Gastrocnemius medialis (tissue), 4 donors: ENCODE measurements at regions not wholly inside any gene's neighbourhood (a gene's known extent, or its start where the extent isn't known, plus 50 kb on each side); places are given as distances from the start of the nearest gene placed in this dataset.

Source experiments
- POLR2A ChIP-seq, 2 donors: fragments of 450-650 bp; IDR thresholded peaks; one replicate each; pipeline ENCODE4 v1.6.1; 2017; ENCODE audit warnings: antibody characterized with exemption in 2 of 2, mild to moderate bottlenecking in 2 of 2, moderate library complexity in 2 of 2
- TF ChIP-seq, protein P1 (sequence below), 5 experiments: fragments of 450-650 bp in 3 of 5; fragments of 200-600 bp in 2 of 5; sonication (generic) in 2 of 5; IDR thresholded peaks in 4 of 5; conservative IDR thresholded peaks in 1 of 5; 1 replicate in 4 of 5; 2 replicates in 1 of 5; pipeline ENCODE4 v1.5.1; 2016 to 2019; ENCODE audit warnings: antibody characterized with exemption in 5 of 5, mild to moderate bottlenecking in 3 of 5, moderate library complexity in 3 of 5

DNA sequence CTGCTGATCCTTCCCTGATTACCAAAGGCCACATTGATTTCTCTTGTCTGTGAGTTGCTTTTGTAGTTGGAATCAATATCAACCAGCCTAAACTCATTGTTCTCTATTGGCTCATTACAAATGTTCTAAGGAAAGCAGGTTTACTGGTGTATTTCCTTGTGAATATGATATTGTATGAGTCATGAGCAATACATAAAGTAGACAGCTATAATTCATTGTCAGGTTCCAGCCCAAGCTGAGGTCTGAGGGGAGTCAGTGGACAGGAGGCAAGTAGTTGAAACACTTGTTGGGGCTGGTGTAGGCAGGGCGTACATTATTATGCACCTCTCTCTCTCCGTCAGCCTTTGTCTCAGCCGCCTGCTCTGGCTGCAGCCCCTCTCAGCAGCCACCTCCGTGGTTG, 451.7 kb downstream of the IPMK start:
- TF ChIP-seq, protein P1, sequence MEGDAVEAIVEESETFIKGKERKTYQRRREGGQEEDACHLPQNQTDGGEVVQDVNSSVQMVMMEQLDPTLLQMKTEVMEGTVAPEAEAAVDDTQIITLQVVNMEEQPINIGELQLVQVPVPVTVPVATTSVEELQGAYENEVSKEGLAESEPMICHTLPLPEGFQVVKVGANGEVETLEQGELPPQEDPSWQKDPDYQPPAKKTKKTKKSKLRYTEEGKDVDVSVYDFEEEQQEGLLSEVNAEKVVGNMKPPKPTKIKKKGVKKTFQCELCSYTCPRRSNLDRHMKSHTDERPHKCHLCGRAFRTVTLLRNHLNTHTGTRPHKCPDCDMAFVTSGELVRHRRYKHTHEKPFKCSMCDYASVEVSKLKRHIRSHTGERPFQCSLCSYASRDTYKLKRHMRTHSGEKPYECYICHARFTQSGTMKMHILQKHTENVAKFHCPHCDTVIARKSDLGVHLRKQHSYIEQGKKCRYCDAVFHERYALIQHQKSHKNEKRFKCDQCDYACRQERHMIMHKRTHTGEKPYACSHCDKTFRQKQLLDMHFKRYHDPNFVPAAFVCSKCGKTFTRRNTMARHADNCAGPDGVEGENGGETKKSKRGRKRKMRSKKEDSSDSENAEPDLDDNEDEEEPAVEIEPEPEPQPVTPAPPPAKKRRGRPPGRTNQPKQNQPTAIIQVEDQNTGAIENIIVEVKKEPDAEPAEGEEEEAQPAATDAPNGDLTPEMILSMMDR (IDR thresholded peaks at IDR 0.05 in 4 of 5, conservative IDR thresholded peaks at IDR 0.05 in 1 of 5), result no peak
- no peak for TF ChIP-seq POLR2A (IDR thresholded peaks at IDR 0.05)
